Lung (tissue), 11 donors: ENCODE measurements at regions not wholly inside any gene's neighbourhood (a gene's known extent, or its start where the extent isn't known, plus 50 kb on each side); places are given as distances from the start of the nearest gene placed in this dataset.
A peak's percentile ranks its signal among the peaks of the same experiment; 100 is the strongest.
"Not testable (repeated sequence)": the region's sequence is repeated elsewhere in the genome, so short reads cannot be mapped to it uniquely, and the experiment has no call there.

ENCODE experiments used
- ATAC-seq: fragments of 200-7000 bp; cut with Tn5 transposase; one replicate; pipeline ENCODE4 v1.9.1; 2020; ENCODE audit warnings: moderate number of reproducible peaks; ENCODE audit not compliant: insufficient read depth, low FRiP score
- DNase-seq, 3 donors: peaks; one replicate each; pipeline ENCODE4 v3.0.0-alpha.2; 2013 to 2017
- H3K27ac ChIP-seq, 2 donors: one replicate each; pipeline ENCODE4 v1.5.1; 2013; ENCODE audit warnings: mild to moderate bottlenecking in 2 of 2, moderate library complexity in 2 of 2, control low read depth in 1 of 2, inconsistent platforms in 1 of 2, low read depth in 1 of 2, low read length in 1 of 2
- H3K27me3 ChIP-seq, 3 donors: one replicate each; pipeline ENCODE4 v1.5.1; 2013; ENCODE audit warnings: low read length in 2 of 3; ENCODE audit not compliant: control insufficient read depth in 3 of 3, insufficient read depth in 3 of 3
- H3K36me3 ChIP-seq, 4 donors: one replicate each; pipeline ENCODE4 v1.5.1; 2013; ENCODE audit warnings: low read length in 4 of 4, mild to moderate bottlenecking in 1 of 4, moderate library complexity in 1 of 4; ENCODE audit not compliant: control insufficient read depth in 4 of 4, insufficient read depth in 4 of 4
- H3K4me1 ChIP-seq, 5 donors: one replicate each; pipeline ENCODE4 v1.5.1; 2013; ENCODE audit warnings: low read length in 5 of 5, mild to moderate bottlenecking in 2 of 5, moderate library complexity in 1 of 5; ENCODE audit not compliant: control insufficient read depth in 5 of 5, insufficient read depth in 5 of 5
- H3K4me3 ChIP-seq: one replicate; pipeline ENCODE4 v1.5.1; 2013; ENCODE audit warnings: mild to moderate bottlenecking, control low read depth, moderate library complexity
- H3K9ac ChIP-seq, 2 donors: one replicate each; pipeline ENCODE4 v1.5.1; 2013; ENCODE audit warnings: low read length in 2 of 2, control low read depth in 1 of 2; ENCODE audit not compliant: insufficient read depth in 1 of 2
- H3K9me3 ChIP-seq, 4 donors: one replicate each; pipeline ENCODE4 v1.5.1; 2013; ENCODE audit warnings: low read length in 3 of 4, mild to moderate bottlenecking in 1 of 4, moderate library complexity in 1 of 4; ENCODE audit not compliant: control insufficient read depth in 4 of 4, insufficient read depth in 3 of 4
- CTCF ChIP-seq: IDR thresholded peaks from 2 replicates; pipeline ENCODE4 v1.5.1; 2012; ENCODE audit warnings: mild to moderate bottlenecking; ENCODE audit errors: control extremely low read depth, extremely low read depth
- WGBS, 2 donors: extraction: QIAGEN DNeasy Blood & Tissue Kit; methylation state at CpG; one replicate each; pipeline ENCODE4 v1.1.7; 2013; 5-methylcytosine and 5-hydroxymethylcytosine counted together
- donor health status: control.
- donor health status: control.
- donor health status: Bipolar disorder and iron deficiency.
- donor health status: healthy.
- donor health status: DM: yes; HTN: yes; CAD: no.

GRCh38 chr2:175256806-175257585 is 75.5 kb upstream of the ATP5MC3 start:
- Histone ChIP-seq H3K9ac (no peak overlapping the region), H3K27me3 (no peaks in the 10 kb centered on the region), H3K4me3 (no peak overlapping the region), H3K27ac (no peak overlapping the region), H3K4me1 (no peaks in the 10 kb centered on the region), H3K9me3 (peaks cover 0 to 2% (median 0%) of the 10 kb centered on the region in 4 donors), H3K36me3 (no peaks in the 10 kb centered on the region)
- no peak for ATAC-seq
- WGBS, 2 donors = 84 to 91% methylated on average over 68 to 69 of the region's 69 CpGs
- DNase-seq = no peak
- no peak for TF ChIP-seq CTCF

- H3K36me3 ChIP-seq, H3K4me3 ChIP-seq, H3K9ac ChIP-seq, H3K27ac ChIP-seq, H3K9me3 ChIP-seq, H3K27me3 ChIP-seq, ATAC-seq, H3K4me1 ChIP-seq, DNase-seq: not testable (repeated sequence)
- WGBS, 2 donors = 76 to 85% methylated on average over 4 of the region's 4 CpGs
These were observed 74.9 kb upstream of the ATP5MC3 start for GRCh38 chr2:175256391-175256790.

- H3K36me3 ChIP-seq = no peaks in the 10 kb centered on the region
- peaks cover 0 to 2% (median 0%) of the 10 kb centered on the region in 4 donors for H3K9me3 ChIP-seq
- TF ChIP-seq CTCF = no peak
- no peak overlapping the region for H3K9ac ChIP-seq
- DNase-seq = no peak
- H3K4me3 ChIP-seq = no peak overlapping the region
- no peaks in the 10 kb centered on the region for H3K27me3 ChIP-seq
- ATAC-seq = no peak
- WGBS, 2 donors = 68 to 77% methylated on average over 3 of the region's 3 CpGs
- no peaks in the 10 kb centered on the region for H3K4me1 ChIP-seq
- no peak overlapping the region for H3K27ac ChIP-seq
These were observed 72.4 kb upstream of the ATP5MC3 start for GRCh38 chr2:175253871-175254270.

GRCh38 chr2:175251425-175252041 is 70.0 kb upstream of the ATP5MC3 start:
- Histone ChIP-seq H3K27ac (no peak overlapping the region), H3K4me3 (no peak overlapping the region), H3K36me3 (no peaks in the 10 kb centered on the region), H3K27me3 (no peaks in the 10 kb centered on the region), H3K4me1 (peaks cover 0 to 3% (median 0%) of the 10 kb centered on the region in 5 donors), H3K9ac (no peak overlapping the region), H3K9me3 (peaks cover 0 to 2% (median 0%) of the 10 kb centered on the region in 4 donors)
- peak; percentile 25 for TF ChIP-seq CTCF
- 20 to 27% methylated on average over 5 of the region's 5 CpGs for WGBS, 2 donors
- ATAC-seq (no peak), DNase-seq (peak; percentile 23 to 74 (median 73))
